ENCODE measurements at regions not wholly inside any gene's neighbourhood (a gene's known extent, or its start where the extent isn't known, plus 50 kb on each side); places are given as distances from the start of the nearest gene placed in this dataset.

DNA sequence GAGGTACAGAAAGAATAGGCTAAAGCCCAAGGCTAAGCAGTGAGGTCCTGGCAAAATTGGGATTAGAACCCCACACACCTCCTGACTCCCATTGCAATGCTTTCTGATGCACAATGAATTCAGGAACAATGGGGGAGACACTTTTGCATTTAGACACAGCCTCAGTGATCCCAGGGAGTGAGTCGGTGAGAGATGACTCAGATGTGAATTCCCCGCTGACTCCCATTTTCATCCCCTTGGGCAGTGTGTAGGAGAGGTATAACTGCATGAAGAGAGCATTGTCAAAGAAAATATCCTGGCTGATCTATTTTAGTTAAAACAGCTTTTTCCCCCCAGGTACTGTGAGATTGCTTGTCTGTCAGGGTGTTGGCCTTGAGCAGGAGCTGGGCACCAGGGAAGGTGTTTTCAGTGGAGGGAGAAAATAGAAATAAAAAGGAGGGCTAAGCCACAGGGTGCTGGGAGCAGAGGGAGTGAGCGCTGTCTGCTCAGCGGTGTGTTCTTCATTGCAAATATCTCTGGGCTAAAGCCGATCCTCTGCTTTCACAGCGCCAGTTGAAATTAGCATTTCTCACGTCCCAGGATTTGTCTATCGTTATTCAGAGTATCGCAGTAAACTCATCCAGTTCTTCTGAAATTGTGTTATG, 247.7 kb upstream of the PTBP2 start (continued):
- TF ChIP-seq ZNF816 (CRISPR knock-in tag; IDR thresholded peaks at IDR 0.05; ENCODE audit: borderline replicate concordance) (no peak), ZNF660 (CRISPR knock-in tag; IDR thresholded peaks at IDR 0.05; ENCODE audit: borderline replicate concordance, low read depth) (no peak), ZSCAN29 (CRISPR knock-in tag; conservative IDR thresholded peaks at IDR 0.05) (no peak), PHF20 (CRISPR knock-in tag; IDR thresholded peaks at IDR 0.05) (no peak), ZNF572 (CRISPR knock-in tag; IDR thresholded peaks at IDR 0.05) (no peak), ZSCAN9 (CRISPR knock-in tag; IDR thresholded peaks at IDR 0.05; ENCODE audit: borderline replicate concordance) (no peak), CENPX (CRISPR knock-in tag; IDR thresholded peaks at IDR 0.05) (no peak)
- TF ChIP-seq, protein P1, sequence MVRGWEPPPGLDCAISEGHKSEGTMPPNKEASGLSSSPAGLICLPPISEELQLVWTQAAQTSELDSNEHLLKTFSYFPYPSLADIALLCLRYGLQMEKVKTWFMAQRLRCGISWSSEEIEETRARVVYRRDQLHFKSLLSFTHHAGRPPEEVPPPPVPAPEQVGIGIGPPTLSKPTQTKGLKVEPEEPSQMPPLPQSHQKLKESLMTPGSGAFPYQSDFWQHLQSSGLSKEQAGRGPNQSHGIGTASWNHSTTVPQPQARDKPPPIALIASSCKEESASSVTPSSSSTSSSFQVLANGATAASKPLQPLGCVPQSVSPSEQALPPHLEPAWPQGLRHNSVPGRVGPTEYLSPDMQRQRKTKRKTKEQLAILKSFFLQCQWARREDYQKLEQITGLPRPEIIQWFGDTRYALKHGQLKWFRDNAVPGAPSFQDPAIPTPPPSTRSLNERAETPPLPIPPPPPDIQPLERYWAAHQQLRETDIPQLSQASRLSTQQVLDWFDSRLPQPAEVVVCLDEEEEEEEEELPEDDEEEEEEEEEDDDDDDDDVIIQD (CRISPR knock-in tag; IDR thresholded peaks at IDR 0.05; ENCODE audit: low read depth) = no peak

DNA sequence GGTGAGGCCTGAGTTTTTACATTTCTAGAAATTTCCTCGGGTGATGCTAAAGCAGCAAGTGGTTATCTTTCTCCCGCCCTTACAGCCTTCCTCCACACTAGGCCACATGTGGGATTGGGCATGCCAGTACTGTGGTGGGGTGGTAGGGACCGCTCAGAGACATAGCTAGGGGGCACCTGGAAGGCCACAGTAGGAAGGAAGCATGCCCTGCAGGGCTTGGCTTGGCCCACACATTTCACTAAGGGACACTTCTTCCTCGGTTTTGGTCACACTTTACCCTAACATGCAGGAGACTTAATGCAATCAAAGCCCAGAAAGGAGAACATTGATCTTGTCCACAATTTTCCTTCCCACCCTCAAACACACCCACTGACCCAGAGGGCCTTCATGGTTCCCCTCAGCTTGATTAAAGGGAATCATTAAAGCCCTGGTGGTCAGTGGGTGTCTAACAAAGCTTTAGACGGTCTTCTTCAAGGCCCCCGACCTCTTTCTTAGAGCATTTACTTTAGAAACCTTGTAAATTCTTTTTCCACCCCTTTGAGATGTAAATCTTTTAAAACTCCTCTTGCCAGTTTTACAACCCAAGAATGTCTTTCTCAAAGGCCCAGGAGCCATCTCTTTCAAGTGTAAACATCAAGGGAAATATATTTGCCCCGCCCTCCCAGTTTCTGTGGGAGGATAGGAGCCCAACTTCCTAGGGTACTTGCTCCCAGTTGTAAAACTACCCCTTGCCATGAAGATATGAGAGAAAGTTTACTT, 246.4 kb upstream of the PTBP2 start:
- no peak for ATAC-seq
- TF ChIP-seq ATF7-NPFF (CRISPR knock-in tag; IDR thresholded peaks at IDR 0.05; ENCODE audit: low read depth) (no peak), CEBPG (CRISPR knock-in tag; IDR thresholded peaks at IDR 0.05) (no peak), ERF (CRISPR knock-in tag; IDR thresholded peaks at IDR 0.05) (no peak), STAT5B (CRISPR knock-in tag; IDR thresholded peaks at IDR 0.05) (no peak), SP5 (CRISPR knock-in tag; IDR thresholded peaks at IDR 0.05; ENCODE audit: borderline replicate concordance, low read depth) (no peak), RBFOX2 (IDR thresholded peaks at IDR 0.05; ENCODE audit: low read depth, low read length) (no peak), ZFP36L2 (CRISPR knock-in tag; IDR thresholded peaks at IDR 0.05) (no peak), NAIF1 (CRISPR knock-in tag; IDR thresholded peaks at IDR 0.05; ENCODE audit: borderline replicate concordance) (no peak), ZNF160 (CRISPR knock-in tag; IDR thresholded peaks at IDR 0.05) (no peak), KLF15 (CRISPR knock-in tag; IDR thresholded peaks at IDR 0.05; ENCODE audit: borderline replicate concordance) (no peak), NFE2L2 (IDR thresholded peaks at IDR 0.05; ENCODE audit: low read length) (no peak), KLF6 (CRISPR knock-in tag; IDR thresholded peaks at IDR 0.05) (no peak), ZNF317 (CRISPR knock-in tag; IDR thresholded peaks at IDR 0.05) (no peak)
- TF ChIP-seq, protein P2, sequence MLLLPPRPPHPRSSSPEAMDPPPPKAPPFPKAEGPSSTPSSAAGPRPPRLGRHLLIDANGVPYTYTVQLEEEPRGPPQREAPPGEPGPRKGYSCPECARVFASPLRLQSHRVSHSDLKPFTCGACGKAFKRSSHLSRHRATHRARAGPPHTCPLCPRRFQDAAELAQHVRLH (CRISPR knock-in tag; IDR thresholded peaks at IDR 0.05; ENCODE audit: borderline replicate concordance, low read depth) = no peak
- no peak overlapping the region for H3K9ac ChIP-seq (ENCODE audit: insufficient read depth, low read depth, low read length)
- no peaks in the 10 kb centered on the region for H3K4me1 ChIP-seq (ENCODE audit: insufficient read depth, low read length)
- 15% methylated on average over 6 of the region's 7 CpGs for WGBS (ENCODE audit: low lambda C conversion rate)
- ChIA-PET POLR2A (no interaction called here), CTCF (ENCODE audit: low intra/inter-chr PET ratio, low total read pairs) (no interaction called here)
- no peak overlapping the region for H3K4me2 ChIP-seq (ENCODE audit: low read depth, low read length)
- H3K79me2 ChIP-seq (ENCODE audit: insufficient read depth, low read length) = no peaks in the 10 kb centered on the region
- no peak overlapping the region for H3K27ac ChIP-seq (ENCODE audit: extremely low read length, insufficient read depth, low read length)
- no peak for DNase-seq (ENCODE audit: low spot score)
- no peaks in the 10 kb centered on the region for H3K36me3 ChIP-seq (replicated peaks in 1 of 2; ENCODE audit: control insufficient read depth in 1 of 2, insufficient read depth in 2 of 2, low read length in 2 of 2)
- no peak overlapping the region for H2AFZ ChIP-seq (ENCODE audit: low read length)
- in situ Hi-C loops (cut with HindIII; ENCODE audit: extremely low pct_ligation_motif_present, low pct_unique_long_range_greater_than_20kb) = no loop called here
- no peak overlapping the region for H3K4me3 ChIP-seq (replicated peaks in 1 of 3; ENCODE audit: insufficient read depth in 1 of 3, low read depth in 2 of 3, low read length in 3 of 3)
- no TSS peak for BruUV-seq (replicated peaks)
- no peaks in the 10 kb centered on the region for H3K9me3 ChIP-seq (ENCODE audit: low read length)
- H4K20me1 ChIP-seq (ENCODE audit: insufficient read depth, low read length) = no peaks in the 10 kb centered on the region
- no peaks in the 10 kb centered on the region; a peak in 1 of 5 replicates for H3K27me3 ChIP-seq (ENCODE audit: control insufficient read depth in 1 of 2, insufficient read depth in 2 of 2, low read length in 2 of 2)
- intact Hi-C loops (cut with micrococcal nuclease; ENCODE audit: unreplicated experiment) = no loop called here
- FAIRE-seq = no peak
